GM12875 (cell line): ENCODE measurements at regions not wholly inside any gene's neighbourhood (a gene's known extent, or its start where the extent isn't known, plus 50 kb on each side); places are given as distances from the start of the nearest gene placed in this dataset.

Experiments
- H3K4me3 ChIP-seq: one replicate; pipeline ENCODE4 v1.5.1; 2011; ENCODE audit warnings: low read depth, low read length, control low read depth
- CTCF ChIP-seq: IDR thresholded peaks from 2 replicates; pipeline ENCODE4 v1.5.1; 2011; ENCODE audit warnings: low read depth, mild to moderate bottlenecking, control low read depth, inconsistent platforms, low read length, moderate library complexity, borderline replicate concordance; ENCODE audit not compliant: insufficient read depth

- TF ChIP-seq CTCF = no peak
Observed at GRCh38 chr3:77889616-77890015, 849.7 kb downstream of the ROBO2 start.

GRCh38 chr3:77898621-77899020, 858.7 kb downstream of the ROBO2 start:
- no peak for TF ChIP-seq CTCF
- no peak overlapping the region for H3K4me3 ChIP-seq

More at GRCh38 chr3:77889616-77890015, 849.7 kb downstream of the ROBO2 start:
- no peak overlapping the region for H3K4me3 ChIP-seq

- no peak for TF ChIP-seq CTCF
- H3K4me3 ChIP-seq = no peak overlapping the region
Observed at GRCh38 chr3:77902675-77903074, 862.8 kb downstream of the ROBO2 start.

- H3K4me3 ChIP-seq = no peak overlapping the region
- no peak for TF ChIP-seq CTCF
Observed at GRCh38 chr3:77906102-77906709, 866.3 kb downstream of the ROBO2 start.

GRCh38 chr3:77913524-77914174, 873.8 kb downstream of the ROBO2 start:
- TF ChIP-seq CTCF = no peak
- H3K4me3 ChIP-seq = no peak overlapping the region

GRCh38 chr3:77915336-77915735, 875.4 kb downstream of the ROBO2 start:
- TF ChIP-seq CTCF = no peak
- H3K4me3 ChIP-seq = no peak overlapping the region

- H3K4me3 ChIP-seq = no peak overlapping the region
- TF ChIP-seq CTCF = no peak
Observed at GRCh38 chr3:77917225-77917624, 877.3 kb downstream of the ROBO2 start.
